Progenitor cell of endocrine pancreas (in vitro differentiated cells): ENCODE measurements at regions not wholly inside any gene's neighbourhood (a gene's known extent, or its start where the extent isn't known, plus 50 kb on each side); places are given as distances from the start of the nearest gene placed in this dataset.
"Not testable (repeated sequence)": the region's sequence is repeated elsewhere in the genome, so short reads cannot be mapped to it uniquely, and the experiment has no call there.

Experiments
- DNase-seq: peaks from one replicate; pipeline ENCODE4 v3.0.0; 2021; ENCODE audit warnings: low spot score; ENCODE audit not compliant: unreplicated experiment
- H3K27ac Mint-ChIP-seq: 2 replicates; pipeline ENCODE4 v1.8.0; 2021; ENCODE audit warnings: mild to moderate bottlenecking, moderate library complexity, mixed read lengths
- H3K27me3 Mint-ChIP-seq: 2 replicates; pipeline ENCODE4 v1.8.0; 2021; ENCODE audit warnings: mixed read lengths
- H3K36me3 Mint-ChIP-seq: 2 replicates; pipeline ENCODE4 v1.8.0; 2022; ENCODE audit warnings: mixed read lengths; ENCODE audit not compliant: insufficient read depth
- H3K4me1 Mint-ChIP-seq: 2 replicates; pipeline ENCODE4 v1.8.0; 2021; ENCODE audit warnings: low read depth, mixed read lengths
- H3K4me3 Mint-ChIP-seq: 2 replicates; pipeline ENCODE4 v1.8.0; 2021; ENCODE audit warnings: low read depth, mild to moderate bottlenecking, moderate library complexity, mixed read lengths
- H3K9me3 Mint-ChIP-seq: 2 replicates; pipeline ENCODE4 v1.8.0; 2021; ENCODE audit warnings: low read depth, mixed read lengths
- TF ChIP-seq, protein P1 (sequence below): fragments of 200-600 bp; sonication (generic); IDR thresholded peaks from one replicate; pipeline ENCODE4 v1.5.0; 2021; ENCODE audit warnings: antibody characterized with exemption, mild to moderate bottlenecking; ENCODE audit not compliant: unreplicated experiment

DNA sequence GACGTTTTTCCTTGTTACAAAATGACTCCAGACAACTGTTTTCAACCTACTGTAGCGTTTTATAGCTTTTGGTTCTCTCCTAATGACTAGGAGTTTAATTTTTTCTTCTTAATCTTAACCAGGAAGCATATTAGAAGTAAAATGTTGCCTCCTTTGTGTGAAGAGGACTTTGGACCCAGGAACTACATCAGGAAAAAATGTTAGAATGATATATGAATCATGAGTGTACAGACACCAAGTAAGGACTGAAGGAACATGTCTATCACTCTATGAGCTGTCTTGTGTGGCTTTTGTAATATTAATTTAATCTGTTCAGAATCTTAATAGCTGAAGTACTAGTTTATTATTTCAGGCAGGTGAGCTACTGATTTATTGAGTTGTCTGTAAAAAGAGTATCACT, 71.0 kb upstream of the MARCKS start:
- H3K4me3 Mint-ChIP-seq = no peak overlapping the region
- TF ChIP-seq, protein P1, sequence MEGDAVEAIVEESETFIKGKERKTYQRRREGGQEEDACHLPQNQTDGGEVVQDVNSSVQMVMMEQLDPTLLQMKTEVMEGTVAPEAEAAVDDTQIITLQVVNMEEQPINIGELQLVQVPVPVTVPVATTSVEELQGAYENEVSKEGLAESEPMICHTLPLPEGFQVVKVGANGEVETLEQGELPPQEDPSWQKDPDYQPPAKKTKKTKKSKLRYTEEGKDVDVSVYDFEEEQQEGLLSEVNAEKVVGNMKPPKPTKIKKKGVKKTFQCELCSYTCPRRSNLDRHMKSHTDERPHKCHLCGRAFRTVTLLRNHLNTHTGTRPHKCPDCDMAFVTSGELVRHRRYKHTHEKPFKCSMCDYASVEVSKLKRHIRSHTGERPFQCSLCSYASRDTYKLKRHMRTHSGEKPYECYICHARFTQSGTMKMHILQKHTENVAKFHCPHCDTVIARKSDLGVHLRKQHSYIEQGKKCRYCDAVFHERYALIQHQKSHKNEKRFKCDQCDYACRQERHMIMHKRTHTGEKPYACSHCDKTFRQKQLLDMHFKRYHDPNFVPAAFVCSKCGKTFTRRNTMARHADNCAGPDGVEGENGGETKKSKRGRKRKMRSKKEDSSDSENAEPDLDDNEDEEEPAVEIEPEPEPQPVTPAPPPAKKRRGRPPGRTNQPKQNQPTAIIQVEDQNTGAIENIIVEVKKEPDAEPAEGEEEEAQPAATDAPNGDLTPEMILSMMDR = no peak
- no peaks in the 10 kb centered on the region for H3K9me3 Mint-ChIP-seq
- no peaks in the 10 kb centered on the region for H3K36me3 Mint-ChIP-seq
- no peak overlapping the region for H3K27ac Mint-ChIP-seq
- H3K27me3 Mint-ChIP-seq = peaks cover 16% of the 10 kb centered on the region
- H3K4me1 Mint-ChIP-seq = peaks cover 4% of the 10 kb centered on the region
- DNase-seq = no peak

DNA sequence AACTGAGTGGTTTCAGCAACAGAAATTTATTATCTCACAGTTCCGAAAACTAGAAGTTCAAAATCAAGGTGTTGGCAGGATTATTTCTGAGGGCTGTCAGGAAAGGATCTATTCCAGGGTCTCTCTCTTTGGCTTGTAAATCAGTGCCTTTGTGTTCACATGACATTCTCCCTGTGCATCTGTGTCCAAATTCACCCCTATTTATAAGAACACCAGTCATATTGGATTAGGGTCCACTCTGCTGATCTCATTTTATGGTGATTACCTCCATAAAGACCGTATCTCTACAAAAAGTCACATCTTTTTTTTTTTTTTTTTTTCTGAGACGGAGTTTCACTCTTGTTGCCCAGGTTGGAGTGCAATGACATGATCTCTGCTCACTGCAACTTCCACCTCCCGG, 68.6 kb upstream of the MARCKS start:
- no peak for DNase-seq
- Mint-ChIP-seq H3K4me3 (no peak overlapping the region), H3K27ac (no peak overlapping the region), H3K27me3 (peaks cover 9% of the 10 kb centered on the region), H3K36me3 (no peaks in the 10 kb centered on the region), H3K9me3 (no peaks in the 10 kb centered on the region), H3K4me1 (peaks cover 4% of the 10 kb centered on the region)
- TF ChIP-seq, protein P1 = no peak

DNA sequence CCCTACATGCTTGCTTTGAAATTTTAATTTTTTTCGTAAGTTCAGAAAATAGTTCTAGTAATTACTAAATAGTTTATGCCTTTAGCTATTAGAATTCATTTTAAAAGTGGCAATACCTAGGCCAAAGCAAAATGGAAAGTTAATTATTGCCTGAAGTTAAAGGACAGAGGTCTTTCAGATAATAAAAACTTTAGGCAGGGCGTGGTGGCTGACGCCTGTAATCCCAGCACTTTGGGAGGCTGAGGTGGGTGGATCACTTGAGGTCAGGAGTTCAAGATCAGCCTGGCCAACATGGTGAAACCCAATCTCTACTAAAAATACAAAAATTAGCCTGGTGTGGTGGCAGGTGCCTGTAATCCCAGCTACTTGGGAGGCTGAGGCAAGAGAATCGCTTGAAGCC, 65.9 kb upstream of the MARCKS start:
- not testable (repeated sequence) for H3K27ac Mint-ChIP-seq, H3K4me1 Mint-ChIP-seq, H3K9me3 Mint-ChIP-seq, H3K4me3 Mint-ChIP-seq, H3K36me3 Mint-ChIP-seq, DNase-seq
- H3K27me3 Mint-ChIP-seq = peaks cover 14% of the 10 kb centered on the region

DNA sequence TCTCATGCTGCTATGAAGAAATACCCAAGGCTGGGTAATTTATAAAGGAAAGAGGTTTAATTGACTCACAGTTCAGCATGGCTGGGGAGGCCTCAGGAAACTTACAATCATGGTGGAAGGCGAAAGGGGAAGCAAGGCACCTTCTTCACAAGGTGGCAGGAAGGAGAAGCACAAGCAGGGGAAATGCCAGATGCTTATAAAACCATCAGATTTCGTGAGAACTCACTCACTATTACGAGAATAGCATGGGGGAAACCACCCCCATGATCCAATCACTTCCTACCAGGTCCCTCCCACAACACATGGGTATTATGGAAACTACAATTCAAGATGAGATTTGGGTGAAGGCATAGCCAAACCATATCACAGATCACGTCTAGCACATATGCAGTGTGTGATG, 61.8 kb upstream of the MARCKS start:
- H3K27ac Mint-ChIP-seq, H3K4me1 Mint-ChIP-seq, DNase-seq, H3K36me3 Mint-ChIP-seq, H3K9me3 Mint-ChIP-seq, H3K4me3 Mint-ChIP-seq, H3K27me3 Mint-ChIP-seq: not testable (repeated sequence)

DNA sequence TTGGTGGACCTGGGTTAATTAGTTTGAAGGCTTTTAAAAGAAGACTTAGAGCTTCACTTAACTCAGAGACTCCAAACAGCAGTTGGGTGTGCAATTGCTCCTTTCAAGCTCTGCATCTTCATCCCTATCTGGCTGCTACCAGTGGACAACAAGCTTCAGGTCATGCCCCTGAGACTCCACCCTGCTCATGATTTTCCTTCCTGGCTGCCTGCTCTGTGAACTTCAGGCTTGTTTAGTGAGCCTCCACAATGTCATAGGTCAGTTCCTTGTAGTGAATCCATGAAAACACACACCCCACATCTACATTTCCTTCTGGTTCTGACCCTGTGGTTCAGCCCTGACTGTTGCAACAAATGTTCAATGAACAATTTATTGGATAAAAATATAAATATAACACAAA, 61.1 kb upstream of the MARCKS start:
- Mint-ChIP-seq H3K36me3 (no peaks in the 10 kb centered on the region), H3K9me3 (no peaks in the 10 kb centered on the region), H3K27me3 (peaks cover 5% of the 10 kb centered on the region), H3K27ac (no peak overlapping the region), H3K4me3 (no peak overlapping the region), H3K4me1 (no peaks in the 10 kb centered on the region)
- no peak for DNase-seq
- TF ChIP-seq, protein P1 = no peak

DNA sequence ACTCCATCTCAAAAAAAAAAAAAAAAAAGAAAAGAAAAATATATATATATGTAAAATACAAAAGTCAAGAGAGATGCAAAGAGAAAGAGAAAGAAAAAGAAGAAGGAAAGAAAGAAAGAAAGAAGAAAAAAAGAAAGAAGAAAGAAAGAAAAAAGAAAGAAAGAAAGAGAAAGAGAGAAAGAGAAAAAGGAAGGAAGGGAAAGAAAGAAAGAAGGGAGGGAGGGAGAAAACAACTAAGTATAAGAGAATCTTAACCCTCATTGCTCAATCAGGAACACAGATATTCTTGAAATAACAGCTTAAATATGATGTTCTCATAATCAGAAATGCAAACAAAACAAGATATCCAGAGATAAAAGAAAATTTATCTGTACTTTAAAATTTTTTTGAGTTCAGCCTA, 54.4 kb upstream of the MARCKS start:
- Mint-ChIP-seq H3K36me3 (no peaks in the 10 kb centered on the region), H3K4me1 (no peaks in the 10 kb centered on the region), H3K9me3 (no peaks in the 10 kb centered on the region), H3K4me3 (no peak overlapping the region), H3K27ac (no peak overlapping the region), H3K27me3 (no peaks in the 10 kb centered on the region)
- no peak for DNase-seq
- TF ChIP-seq, protein P1 = no peak
